ENCODE measurements at regions not wholly inside any gene's neighbourhood (a gene's known extent, or its start where the extent isn't known, plus 50 kb on each side); places are given as distances from the start of the nearest gene placed in this dataset.

GRCh38 chr5:115463983-115464382 is 80.6 kb downstream of the FEM1C start:
- Histone ChIP-seq H3K27ac (ENCODE audit: low read depth in 1 of 2, low read length in 2 of 2) (no peak overlapping the region), H3K27me3 (ENCODE audit: control insufficient read depth in 4 of 4, insufficient read depth in 4 of 4, low read length in 3 of 4) (no peaks in the 10 kb centered on the region), H3K4me3 (ENCODE audit: low read depth in 1 of 3, low read length in 3 of 3) (no peak overlapping the region), H3K36me3 (ENCODE audit: control insufficient read depth in 4 of 4, insufficient read depth in 3 of 4, low read depth in 1 of 4, low read length in 3 of 4) (no peaks in the 10 kb centered on the region), H3K4me1 (ENCODE audit: control insufficient read depth in 4 of 4, insufficient read depth in 4 of 4, low read length in 3 of 4) (peaks cover 0 to 1% (median 0%) of the 10 kb centered on the region in 4 donors), H3K9me3 (ENCODE audit: control insufficient read depth in 4 of 4, low read length in 3 of 4) (no peaks in the 10 kb centered on the region), H3K9ac (ENCODE audit: low read depth in 1 of 2, low read length in 2 of 2) (no peak overlapping the region)
- no peak for TF ChIP-seq RXRA (IDR thresholded peaks at IDR 0.05)
- TF ChIP-seq CTCF (IDR thresholded peaks at IDR 0.05; ENCODE audit: low read depth, low read length, missing input control) = no peak
- TF ChIP-seq ZBTB33 (IDR thresholded peaks at IDR 0.05) = no peak
- TF ChIP-seq JUND (IDR thresholded peaks at IDR 0.05) = no peak
- no peak for TF ChIP-seq GABPA (IDR thresholded peaks at IDR 0.05 in 1 of 2, conservative IDR thresholded peaks at IDR 0.05 in 1 of 2)
- no peak for TF ChIP-seq SP1 (IDR thresholded peaks at IDR 0.05)
- TF ChIP-seq HNF4A (conservative IDR thresholded peaks at IDR 0.05) = no peak
- TF ChIP-seq TAF1 (conservative IDR thresholded peaks at IDR 0.05) = no peak
- TF ChIP-seq FOXA2 (IDR thresholded peaks at IDR 0.05) = no peak
- TF ChIP-seq, protein P1, sequence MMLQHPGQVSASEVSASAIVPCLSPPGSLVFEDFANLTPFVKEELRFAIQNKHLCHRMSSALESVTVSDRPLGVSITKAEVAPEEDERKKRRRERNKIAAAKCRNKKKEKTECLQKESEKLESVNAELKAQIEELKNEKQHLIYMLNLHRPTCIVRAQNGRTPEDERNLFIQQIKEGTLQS (IDR thresholded peaks at IDR 0.05) = no peak
- TF ChIP-seq HNF4G (IDR thresholded peaks at IDR 0.05) = no peak
- no peak for TF ChIP-seq REST (IDR thresholded peaks at IDR 0.05)
- TF ChIP-seq EGR1 (IDR thresholded peaks at IDR 0.05; ENCODE audit: low read depth in 2 of 2) = no peak
- no peak for TF ChIP-seq FOXA1 (IDR thresholded peaks at IDR 0.05)
- no peak for TF ChIP-seq NR2F2 (IDR thresholded peaks at IDR 0.05)
- TF ChIP-seq, protein P2, sequence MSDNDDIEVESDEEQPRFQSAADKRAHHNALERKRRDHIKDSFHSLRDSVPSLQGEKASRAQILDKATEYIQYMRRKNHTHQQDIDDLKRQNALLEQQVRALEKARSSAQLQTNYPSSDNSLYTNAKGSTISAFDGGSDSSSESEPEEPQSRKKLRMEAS (IDR thresholded peaks at IDR 0.05) = no peak
- TF ChIP-seq RAD21 (IDR thresholded peaks at IDR 0.05) = no peak
- no peak for TF ChIP-seq YY1 (IDR thresholded peaks at IDR 0.05)
- WGBS = 90% methylated on average over 1 of the region's 1 CpG
- no peak for DNase-seq (ENCODE audit: low spot score)

Data from liver (tissue), 8 donors.